ENCODE measurements at regions not wholly inside any gene's neighbourhood (a gene's known extent, or its start where the extent isn't known, plus 50 kb on each side); places are given as distances from the start of the nearest gene placed in this dataset.

- TF ChIP-seq CTCF (IDR thresholded peaks at IDR 0.05) (no peak), EZH2 (IDR thresholded peaks at IDR 0.05; ENCODE audit: borderline replicate concordance, insufficient read depth, low read depth, low read length, poor library complexity, severe bottlenecking) (no peak)
These were observed 124.6 kb upstream of the ZNF648 start for GRCh38 chr1:182185842-182186756.

Data from B cell (primary cell).